IPS DF 4.7 (cell line): ENCODE measurements at regions not wholly inside any gene's neighbourhood (a gene's known extent, or its start where the extent isn't known, plus 50 kb on each side); places are given as distances from the start of the nearest gene placed in this dataset.
A peak's percentile ranks its signal among the peaks of the same experiment; 100 is the strongest.
"Not testable (repeated sequence)": the region's sequence is repeated elsewhere in the genome, so short reads cannot be mapped to it uniquely, and the experiment has no call there.

Experiments used
- DNase-seq: peaks from one replicate; pipeline ENCODE4 v3.0.0-alpha.2; 2013; ENCODE audit warnings: low spot score; ENCODE audit errors: extremely low read depth

- DNase-seq, result no peak
These were observed 53.4 kb downstream of the HES1 start for GRCh38 chr3:194189243-194189791.

- not testable (repeated sequence) for DNase-seq
These were observed 55.9 kb downstream of the HES1 start for GRCh38 chr3:194191850-194192249.

- DNase-seq, result no peak
These were observed 58.3 kb downstream of the HES1 start for GRCh38 chr3:194194051-194194756.

- DNase-seq, result no peak
These were observed 58.8 kb downstream of the HES1 start for GRCh38 chr3:194194757-194195085.

GRCh38 chr3:194195611-194196010 is 59.7 kb downstream of the HES1 start:
- no peak for DNase-seq

GRCh38 chr3:194196876-194197275 is 60.9 kb downstream of the HES1 start:
- no peak for DNase-seq

- DNase-seq, result no peak
These were observed 61.5 kb downstream of the HES1 start for GRCh38 chr3:194197396-194197960.

- no peak for DNase-seq
These were observed 62.2 kb downstream of the HES1 start for GRCh38 chr3:194197981-194198695.

- no peak for DNase-seq
These were observed 63.0 kb downstream of the HES1 start for GRCh38 chr3:194198938-194199337.

- DNase-seq, result no peak
These were observed 64.6 kb downstream of the HES1 start for GRCh38 chr3:194200422-194201081.

- DNase-seq, result no peak
These were observed 66.2 kb downstream of the HES1 start for GRCh38 chr3:194201953-194202666.

GRCh38 chr3:194203482-194204041 is 67.6 kb downstream of the HES1 start:
- no peak for DNase-seq

- DNase-seq, result no peak
These were observed 68.4 kb downstream of the HES1 start for GRCh38 chr3:194204042-194204987.

GRCh38 chr3:194205675-194206133 is 69.8 kb downstream of the HES1 start:
- no peak for DNase-seq

- DNase-seq, result no peak
These were observed 70.4 kb downstream of the HES1 start for GRCh38 chr3:194206320-194206719.

GRCh38 chr3:194208709-194209108 is 72.8 kb downstream of the HES1 start:
- no peak for DNase-seq

GRCh38 chr3:194212161-194212844 is 76.4 kb downstream of the HES1 start:
- no peak for DNase-seq

GRCh38 chr3:194212845-194213331 is 76.9 kb downstream of the HES1 start:
- peak; percentile 75 for DNase-seq

GRCh38 chr3:194215392-194215791 is 79.4 kb downstream of the HES1 start:
- DNase-seq, result no peak
